GM11168 (cell line): ENCODE measurements at regions not wholly inside any gene's neighbourhood (a gene's known extent, or its start where the extent isn't known, plus 50 kb on each side); places are given as distances from the start of the nearest gene placed in this dataset.

Source experiments
- in situ Hi-C: fragments of 300-500 bp; cut with MboI; formaldehyde crosslinking; loops from one replicate; pipeline ENCODE4 v1.12.0; 2022; ENCODE audit warnings: low sequenced_read_pairs; ENCODE audit not compliant: unreplicated experiment

- in situ Hi-C loops: no loop called here
Observed at GRCh38 chr13:84570831-84571230, 688.6 kb upstream of the SLITRK1 start.

- in situ Hi-C loops: no loop called here
Observed at GRCh38 chr13:84569366-84569765, 687.1 kb upstream of the SLITRK1 start.

GRCh38 chr13:84567848-84568247, 685.6 kb upstream of the SLITRK1 start:
- in situ Hi-C loops: no loop called here

GRCh38 chr13:84566780-84567179, 684.5 kb upstream of the SLITRK1 start:
- in situ Hi-C loops: no loop called here

- in situ Hi-C loops: no loop called here
Observed at GRCh38 chr13:84563611-84564010, 681.3 kb upstream of the SLITRK1 start.

GRCh38 chr13:84553227-84553626, 671.0 kb upstream of the SLITRK1 start:
- in situ Hi-C loops: no loop called here

- in situ Hi-C loops: no loop called here
Observed at GRCh38 chr13:84543962-84544361, 661.7 kb upstream of the SLITRK1 start.

GRCh38 chr13:84542348-84542747, 660.1 kb upstream of the SLITRK1 start:
- in situ Hi-C loops: no loop called here

GRCh38 chr13:84536906-84537305, 654.6 kb upstream of the SLITRK1 start:
- in situ Hi-C loops: no loop called here

GRCh38 chr13:84528408-84529070, 646.3 kb upstream of the SLITRK1 start:
- in situ Hi-C loops: no loop called here

- in situ Hi-C loops: no loop called here
Observed at GRCh38 chr13:84525865-84526264, 643.6 kb upstream of the SLITRK1 start.

GRCh38 chr13:84524586-84524985, 642.3 kb upstream of the SLITRK1 start:
- in situ Hi-C loops: no loop called here

- in situ Hi-C loops: no loop called here
Observed at GRCh38 chr13:84500016-84500415, 617.7 kb upstream of the SLITRK1 start.

- in situ Hi-C loops: no loop called here
Observed at GRCh38 chr13:84497613-84498012, 615.3 kb upstream of the SLITRK1 start.

- in situ Hi-C loops: no loop called here
Observed at GRCh38 chr13:84491952-84492351, 609.7 kb upstream of the SLITRK1 start.

- in situ Hi-C loops: no loop called here
Observed at GRCh38 chr13:84487752-84488151, 605.5 kb upstream of the SLITRK1 start.

- in situ Hi-C loops: no loop called here
Observed at GRCh38 chr13:84481958-84482357, 599.7 kb upstream of the SLITRK1 start.

GRCh38 chr13:84479656-84480055, 597.4 kb upstream of the SLITRK1 start:
- in situ Hi-C loops: no loop called here

- in situ Hi-C loops: no loop called here
Observed at GRCh38 chr13:84470528-84470927, 588.3 kb upstream of the SLITRK1 start.

- in situ Hi-C loops: no loop called here
Observed at GRCh38 chr13:84466461-84466860, 584.2 kb upstream of the SLITRK1 start.

GRCh38 chr13:84460989-84461388, 578.7 kb upstream of the SLITRK1 start:
- in situ Hi-C loops: no loop called here

- in situ Hi-C loops: no loop called here
Observed at GRCh38 chr13:84455143-84455905, 573.0 kb upstream of the SLITRK1 start.
